Inflammatory macrophage (primary cell): ENCODE measurements at regions not wholly inside any gene's neighbourhood (a gene's known extent, or its start where the extent isn't known, plus 50 kb on each side); places are given as distances from the start of the nearest gene placed in this dataset.

Experiments used
- DNase-seq, 2 donors: peaks; one replicate each; pipeline ENCODE4 v3.0.0-alpha.2; 2020 to 2022

DNA sequence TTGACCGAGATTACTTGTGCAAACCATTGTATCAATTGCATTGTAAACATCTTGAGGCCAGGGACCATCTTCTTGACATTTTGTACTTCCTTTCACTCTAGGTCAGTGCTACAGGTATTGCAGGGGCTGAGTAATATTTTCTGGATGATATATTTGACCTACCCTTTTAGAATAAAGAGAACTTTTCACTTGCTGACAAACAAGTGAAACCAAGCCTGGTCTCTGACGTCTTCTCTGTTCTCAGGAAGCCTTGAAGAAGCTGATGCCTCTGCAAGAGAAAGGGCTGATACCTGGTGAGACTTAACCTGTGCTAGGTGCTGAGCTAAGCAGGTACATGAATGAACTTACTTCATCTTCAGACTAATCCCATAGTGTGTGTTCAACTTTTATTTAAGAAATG is 60.5 kb upstream of the GGTLC1 start:
- no peak for DNase-seq

DNA sequence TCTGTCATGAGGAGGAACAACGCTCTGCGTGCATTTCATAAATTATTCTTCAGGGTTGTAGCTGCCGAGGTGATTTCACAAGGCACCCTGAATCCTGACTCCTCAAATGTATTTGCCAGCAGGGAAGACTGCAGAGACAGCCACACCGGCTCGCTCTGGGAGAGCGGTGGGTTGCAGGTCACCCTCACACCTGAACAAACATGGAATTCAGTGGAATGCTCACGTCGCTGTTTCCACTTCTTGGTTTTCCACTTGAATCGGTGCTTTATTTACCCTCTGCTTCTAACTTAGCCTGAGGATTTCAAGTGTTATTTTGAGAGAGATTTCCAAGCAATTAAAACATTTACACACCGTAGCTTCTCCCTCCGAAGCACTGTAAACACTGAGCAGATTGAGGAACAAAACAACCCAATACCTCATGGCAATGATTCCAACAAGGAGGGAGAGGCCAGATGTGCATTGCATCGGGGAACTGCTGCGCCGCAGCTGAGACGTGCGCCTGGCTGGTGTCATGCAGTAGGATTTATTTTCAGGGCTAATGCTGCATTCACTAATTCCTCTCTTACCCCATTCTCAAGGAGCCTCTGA is 59.5 kb upstream of the GGTLC1 start:
- no peak for DNase-seq

DNA sequence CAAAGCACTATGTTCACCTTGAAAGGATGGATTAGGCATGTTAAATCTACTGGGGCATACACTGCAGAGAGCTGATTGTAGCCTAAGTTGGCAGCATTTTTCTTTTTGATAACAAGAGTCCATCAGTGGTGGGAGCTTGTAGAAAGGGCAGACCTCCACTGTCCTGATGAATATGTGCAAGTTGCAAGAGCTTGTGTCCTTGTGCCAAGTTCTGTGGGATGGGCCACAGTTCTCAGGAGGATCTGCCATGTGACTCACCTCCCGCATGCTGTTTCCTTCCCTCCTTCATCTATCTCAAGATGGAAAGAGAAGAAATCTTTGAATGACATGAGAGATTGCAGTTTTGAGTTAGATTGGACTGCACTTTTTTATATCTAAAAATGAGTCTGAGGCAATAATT is 58.3 kb upstream of the GGTLC1 start:
- no peak for DNase-seq

DNA sequence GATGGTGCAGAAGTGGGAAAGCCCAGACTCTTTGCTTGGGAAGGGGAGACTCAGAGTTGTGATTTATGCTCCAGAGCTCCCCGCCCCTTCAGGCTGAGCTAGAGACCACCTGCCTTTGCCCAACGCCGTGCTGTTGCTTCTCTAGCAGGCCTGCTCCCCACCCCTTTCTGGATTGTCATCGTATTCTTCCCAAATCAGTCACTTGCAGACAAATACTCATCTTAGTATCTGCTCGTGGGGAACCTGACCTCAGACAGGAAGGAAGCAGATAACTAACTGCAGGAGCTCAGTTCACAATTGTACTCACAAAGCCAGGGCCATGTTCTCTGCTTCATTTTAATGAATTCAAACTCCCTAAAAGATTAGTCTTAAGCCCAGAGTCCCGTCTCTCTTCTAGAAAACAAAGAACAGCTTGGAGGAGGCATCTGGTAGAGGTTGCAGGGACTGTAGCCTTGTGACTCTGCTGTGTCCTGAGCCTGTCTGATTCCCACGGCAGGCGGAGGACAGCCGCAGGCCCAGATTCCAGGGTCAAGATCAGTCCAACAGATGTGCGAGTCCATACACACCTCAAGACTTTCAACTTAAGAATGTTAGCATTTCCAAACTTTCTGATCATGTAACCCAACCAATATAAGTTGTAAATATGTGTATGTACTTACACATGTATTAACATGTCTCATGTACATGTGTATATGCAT is 57.2 kb upstream of the GGTLC1 start:
- no peak for DNase-seq

DNA sequence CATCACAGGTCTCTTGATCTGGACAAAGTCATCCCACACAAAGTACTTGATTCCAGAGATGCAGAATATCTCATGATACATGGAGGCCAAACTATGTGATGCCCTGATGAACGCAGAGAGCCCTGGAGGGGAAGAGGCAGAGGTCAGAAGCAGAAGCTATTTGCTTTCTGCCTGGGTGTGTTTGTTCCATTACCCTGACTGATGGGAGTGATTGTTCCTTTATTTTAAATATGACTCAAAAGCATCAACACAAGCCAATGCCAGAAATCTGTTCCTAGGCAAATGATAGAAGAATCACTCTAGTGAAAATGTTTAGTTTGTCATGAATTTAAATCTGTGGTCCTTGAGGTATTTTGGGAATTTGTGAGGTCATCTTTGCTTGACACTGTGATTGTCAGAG is 54.7 kb upstream of the GGTLC1 start:
- no peak for DNase-seq

DNA sequence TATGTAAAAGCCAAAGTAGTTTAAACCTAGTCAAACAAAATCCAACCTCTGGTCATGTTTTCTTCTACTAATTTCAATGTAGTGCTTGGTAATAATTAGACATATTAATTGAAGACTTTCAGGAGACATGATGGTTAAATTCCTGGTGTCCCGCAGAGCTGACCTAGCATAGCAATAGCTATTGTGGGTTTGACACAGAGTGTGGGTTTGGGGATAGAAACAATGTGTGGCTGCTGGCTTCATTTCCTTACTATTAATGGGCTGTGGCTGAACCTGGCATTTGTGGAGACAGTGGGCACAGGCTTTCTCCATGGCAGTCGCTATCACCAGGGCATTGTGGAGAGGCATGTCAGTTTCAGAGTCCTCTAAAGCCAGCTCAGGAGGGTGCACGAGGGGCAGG is 54.1 kb upstream of the GGTLC1 start:
- no peak for DNase-seq

DNA sequence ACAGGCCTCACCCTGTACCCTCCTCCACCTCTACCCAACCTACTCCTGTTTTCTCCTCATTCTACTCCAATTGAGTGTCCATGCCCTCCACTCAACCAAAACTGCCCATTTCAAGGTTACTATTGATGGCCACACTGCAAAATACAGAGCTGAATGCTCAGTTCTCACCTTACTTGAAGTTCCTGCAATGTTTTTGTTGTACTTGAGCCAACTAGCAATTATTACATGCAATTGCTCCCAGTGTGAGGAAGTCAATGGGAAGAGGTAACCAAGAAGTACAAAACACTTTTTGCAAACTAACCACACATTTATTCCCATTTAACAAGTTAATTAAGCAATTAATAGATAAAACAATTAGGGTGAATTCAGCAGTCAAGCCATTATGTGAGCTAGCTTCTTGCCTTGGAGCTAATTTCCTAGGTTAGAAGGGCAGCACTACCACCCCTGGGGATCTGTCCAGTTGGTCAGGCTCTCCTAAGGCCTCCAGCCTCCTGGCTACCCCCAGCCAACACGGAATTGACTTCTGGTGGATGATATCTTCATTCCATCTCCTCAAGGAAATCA is 52.4 kb upstream of the GGTLC1 start:
- DNase-seq, result no peak

DNA sequence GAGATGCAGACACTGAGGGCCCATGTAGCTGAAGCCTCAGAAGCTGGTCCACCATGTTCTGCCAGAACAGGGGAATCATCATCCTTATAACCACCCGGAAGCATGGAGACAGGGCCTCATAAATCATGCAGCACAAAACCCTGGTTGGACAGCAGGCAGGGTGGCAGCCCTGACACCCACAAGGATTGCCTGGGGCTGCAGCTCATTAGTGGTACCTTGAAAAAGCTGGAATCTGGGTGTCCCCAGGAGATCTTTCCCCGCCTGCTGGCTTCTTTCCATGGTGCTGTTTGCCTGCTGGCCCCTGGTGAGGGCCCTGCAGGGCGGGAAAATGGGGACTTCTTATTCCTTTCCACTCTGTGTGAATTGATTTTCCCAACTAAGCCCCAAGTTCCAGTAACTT is 50.6 kb upstream of the GGTLC1 start:
- no peak for DNase-seq
